Glomerular endothelial cell (primary cell): ENCODE measurements at regions not wholly inside any gene's neighbourhood (a gene's known extent, or its start where the extent isn't known, plus 50 kb on each side); places are given as distances from the start of the nearest gene placed in this dataset.

Source experiments
- DNase-seq: peaks from one replicate; pipeline ENCODE4 v3.0.0-alpha.2; 2011; ENCODE audit warnings: low read depth, low spot score; ENCODE audit errors: extremely low read depth

DNA sequence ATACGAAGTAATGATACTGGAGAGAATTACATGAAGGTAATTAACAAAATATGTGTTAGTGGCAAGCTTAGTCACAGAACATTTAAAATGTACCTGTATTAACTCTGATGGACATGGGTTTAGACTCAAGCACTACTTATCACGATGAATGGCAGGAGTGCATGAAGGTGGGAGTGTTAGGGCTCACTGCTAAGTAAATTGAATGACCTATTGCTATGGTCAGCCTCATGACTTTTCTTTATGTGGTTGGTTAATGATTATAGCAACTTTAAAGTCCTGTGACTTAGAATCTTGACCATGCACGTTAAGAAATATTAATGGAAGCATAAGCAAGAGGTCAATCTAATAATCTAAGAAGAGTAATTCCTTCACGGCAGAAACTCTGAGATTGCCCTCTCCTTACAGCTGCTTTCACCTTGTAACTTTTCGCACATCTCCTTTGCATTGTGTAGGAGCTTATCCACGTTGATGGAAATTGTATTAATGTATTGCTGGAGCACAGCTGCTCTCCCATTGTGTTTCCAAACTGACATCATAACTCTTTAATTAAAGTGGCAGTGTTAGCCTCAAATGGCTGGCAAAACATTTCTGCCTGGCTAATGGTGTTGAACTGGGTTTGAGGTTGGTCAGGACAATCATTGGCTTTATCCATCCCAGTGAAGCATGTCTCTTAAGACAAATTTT is 114.5 kb downstream of the RXFP2 start:
- no peak for DNase-seq

DNA sequence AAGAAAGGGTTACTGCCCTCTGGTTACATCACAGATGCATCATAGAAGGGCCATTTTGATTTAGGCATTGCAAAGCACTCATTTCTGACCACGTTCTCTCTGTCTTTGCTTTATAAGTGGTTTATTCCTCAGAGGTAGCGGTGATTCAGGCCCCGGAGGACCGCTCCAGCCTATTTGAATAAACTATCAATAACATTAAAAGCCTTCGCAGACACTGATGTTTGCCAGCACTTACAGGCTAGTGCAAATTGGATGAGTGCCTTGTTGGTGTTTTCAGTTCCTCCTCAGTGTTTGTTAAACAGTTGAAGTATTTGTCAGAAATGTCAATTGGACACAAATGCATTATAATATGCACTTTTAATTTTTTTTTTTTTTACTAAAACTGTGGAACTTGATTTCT is 120.2 kb downstream of the RXFP2 start:
- no peak for DNase-seq

DNA sequence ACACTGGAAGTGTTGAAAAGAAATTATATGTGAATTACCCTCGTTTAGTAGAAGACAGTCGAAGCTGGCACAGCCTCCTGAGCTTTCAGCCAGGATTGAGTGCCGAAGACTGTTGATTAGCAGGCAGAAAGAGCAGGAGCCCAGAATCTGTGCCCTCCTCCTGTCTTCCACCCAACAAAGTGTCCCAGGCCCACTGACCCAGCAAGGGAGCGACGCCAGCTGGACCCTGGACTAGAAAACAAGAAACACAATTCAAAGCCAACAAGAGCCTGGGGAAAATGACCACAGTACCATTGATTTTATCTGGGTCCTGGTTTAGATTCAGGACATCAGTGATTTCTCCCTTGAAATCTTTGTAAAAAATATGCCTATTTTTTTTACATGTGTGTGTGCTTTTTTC is 120.7 kb downstream of the RXFP2 start:
- no peak for DNase-seq

DNA sequence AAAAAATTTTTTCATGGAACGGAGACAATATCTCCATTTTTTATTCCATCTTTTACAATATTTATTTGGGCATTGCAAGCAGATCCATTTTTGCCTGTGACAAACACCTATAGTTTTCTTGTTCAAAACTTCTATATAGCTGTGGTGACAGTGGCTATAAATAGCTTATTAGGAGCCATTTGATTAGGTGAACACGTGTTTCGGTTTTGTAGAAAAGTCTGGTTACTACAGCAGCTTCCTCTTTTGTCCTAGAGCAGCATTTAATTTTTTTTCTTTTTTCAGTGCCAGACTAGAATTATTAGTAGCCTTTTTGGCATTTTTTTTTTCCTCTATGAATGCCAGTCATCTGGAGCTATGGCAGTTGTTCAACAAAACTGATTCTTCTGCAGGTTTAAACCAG is 123.5 kb downstream of the RXFP2 start:
- DNase-seq: no peak

DNA sequence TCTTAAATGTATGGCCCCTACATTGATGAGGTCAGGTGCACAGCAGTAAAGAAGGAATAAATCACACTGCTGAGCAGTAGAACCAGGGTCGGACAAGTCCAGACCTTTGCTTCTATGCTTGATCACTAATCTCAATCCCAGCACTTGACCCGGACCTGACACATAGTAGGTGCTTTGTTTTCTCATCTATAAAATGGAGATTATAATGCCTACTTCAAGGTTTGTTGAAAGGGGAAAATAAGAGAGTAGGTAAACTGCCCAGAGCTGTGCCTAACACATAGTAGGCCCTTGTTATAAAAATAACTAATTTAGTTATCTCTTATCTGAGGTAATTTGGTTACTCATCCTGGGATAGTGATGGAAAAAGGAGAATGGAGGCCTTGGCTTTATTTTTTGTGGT is 125.0 kb downstream of the RXFP2 start:
- DNase-seq: no peak

DNA sequence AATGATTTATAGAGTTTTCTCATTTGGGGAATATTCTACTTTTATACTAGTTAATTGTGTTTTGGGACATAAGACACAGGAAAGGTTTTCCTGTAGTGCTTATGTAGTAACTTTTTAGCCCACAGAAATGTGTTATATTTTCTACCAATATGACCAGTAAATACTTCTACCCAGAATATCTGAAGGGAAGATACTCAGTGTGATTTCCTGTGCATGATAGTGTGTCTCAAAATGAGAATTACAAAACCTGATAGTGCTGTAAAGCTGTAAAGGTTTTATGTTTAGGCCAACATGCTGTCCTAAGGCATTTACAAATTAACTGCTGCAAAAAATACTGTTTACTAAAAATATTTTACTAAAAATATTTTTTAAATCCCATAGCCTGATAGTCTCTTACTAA is 126.8 kb downstream of the RXFP2 start:
- DNase-seq: no peak

DNA sequence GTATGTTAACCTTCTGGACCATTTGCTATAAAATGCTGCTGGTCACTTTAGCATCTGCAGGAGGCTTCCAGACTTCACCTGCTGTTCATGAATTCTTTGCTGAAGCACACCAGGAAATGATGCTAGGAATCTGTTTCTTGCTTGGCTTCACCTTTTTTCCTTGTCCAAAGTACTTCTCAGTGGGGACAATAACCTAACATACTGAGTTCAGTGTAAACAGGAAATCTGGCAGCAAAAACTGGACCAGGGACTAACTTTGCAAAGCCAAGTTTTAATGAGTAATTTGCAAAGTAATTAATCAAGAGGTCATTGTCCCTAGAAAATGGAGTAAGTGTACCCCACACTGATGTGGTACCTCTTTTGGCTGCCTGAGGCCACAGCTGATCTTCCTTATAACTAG is 128.4 kb downstream of the RXFP2 start:
- no peak for DNase-seq

DNA sequence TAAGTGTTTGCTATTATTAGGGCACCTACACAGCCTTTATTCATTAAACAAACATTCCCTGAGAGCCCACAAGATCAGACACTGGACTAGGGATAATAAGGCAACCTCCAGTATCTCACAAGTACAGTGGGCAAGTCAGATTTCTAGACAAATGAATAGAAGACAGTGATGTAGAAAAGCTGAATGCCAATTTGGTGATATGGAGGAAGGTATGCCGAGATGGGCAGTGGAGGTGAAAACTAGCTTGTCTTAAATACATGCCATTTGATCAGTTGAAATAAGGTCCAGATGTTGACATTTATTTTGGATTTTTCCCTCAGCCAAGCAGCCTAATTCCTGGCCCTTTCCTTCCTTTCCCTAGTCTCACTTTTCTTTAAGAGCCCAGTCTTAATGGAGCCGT is 130.3 kb downstream of the RXFP2 start:
- DNase-seq: no peak

DNA sequence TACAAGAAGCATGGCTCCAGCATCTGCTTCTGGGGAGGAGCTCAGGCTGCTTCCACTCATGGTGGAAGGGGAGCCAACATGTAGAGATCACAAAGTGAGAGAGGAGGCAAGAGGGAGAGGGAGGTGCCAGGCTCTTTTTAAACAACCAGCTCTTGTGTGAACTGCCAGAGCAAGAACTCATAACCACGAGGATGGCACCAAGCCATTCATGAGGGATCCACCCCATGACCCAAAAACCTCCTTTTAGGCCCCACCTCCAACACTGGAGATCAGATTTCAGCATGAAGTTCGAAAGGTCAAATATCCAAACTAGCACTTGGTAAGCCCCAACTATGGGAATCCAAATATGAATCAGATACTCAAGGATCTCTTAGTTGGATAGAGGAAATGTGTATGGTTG is 131.2 kb downstream of the RXFP2 start:
- DNase-seq: no peak

DNA sequence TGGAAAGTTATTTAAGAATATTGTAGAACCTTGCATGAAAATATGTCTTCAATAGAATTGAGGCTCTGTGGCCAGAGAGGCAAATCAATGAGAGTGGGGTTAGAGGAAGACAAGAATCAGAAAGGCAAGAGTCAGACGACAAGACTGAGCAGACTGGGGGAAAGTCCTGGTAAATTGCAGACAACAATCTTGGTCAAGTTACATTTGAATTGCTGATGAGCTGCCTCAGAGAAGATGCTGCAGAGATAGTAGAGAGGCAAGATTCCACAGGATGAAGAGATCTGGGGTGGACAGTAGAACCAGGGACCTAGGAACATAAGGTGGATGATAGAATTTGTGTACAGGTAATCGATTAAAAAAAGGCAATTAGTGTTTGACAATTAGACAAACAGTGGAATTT is 133.8 kb downstream of the RXFP2 start:
- DNase-seq: no peak

DNA sequence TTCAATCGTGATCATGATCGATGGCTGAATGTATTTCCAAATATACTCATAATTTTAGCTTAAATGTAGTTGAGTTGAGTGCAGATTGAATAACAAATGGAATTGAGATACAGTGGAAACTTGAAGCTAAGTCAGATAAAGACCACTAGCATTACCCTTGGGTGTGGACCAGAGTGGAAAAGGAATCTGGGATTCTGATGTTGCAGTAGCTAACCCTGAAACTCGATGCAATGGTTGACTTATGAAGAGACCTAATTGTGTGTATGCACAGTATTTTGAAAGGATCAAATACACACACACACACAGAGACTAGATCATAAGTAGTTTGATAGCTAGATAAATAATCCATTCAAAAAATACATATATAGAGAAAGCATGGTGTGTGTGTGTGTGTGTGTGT is 135.8 kb downstream of the RXFP2 start:
- DNase-seq: no peak

DNA sequence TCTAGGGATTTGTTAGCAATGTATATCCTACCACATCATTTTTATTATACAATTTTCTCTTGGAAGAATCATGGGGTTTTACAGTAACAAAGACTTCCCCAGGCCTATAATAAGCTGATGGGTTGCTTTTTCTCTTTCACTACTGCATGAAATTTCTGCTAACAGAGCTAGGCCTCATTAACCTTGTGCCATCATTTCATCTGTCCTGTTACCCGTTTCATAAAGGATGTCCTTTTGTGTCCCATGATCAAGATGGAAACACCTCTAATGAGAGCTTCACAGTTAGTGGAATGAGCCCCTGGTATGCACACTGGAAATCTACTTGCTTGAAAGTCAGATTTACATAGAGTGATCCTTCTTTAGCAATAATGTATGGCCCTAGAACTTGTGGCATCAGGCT is 138.7 kb downstream of the RXFP2 start:
- no peak for DNase-seq

DNA sequence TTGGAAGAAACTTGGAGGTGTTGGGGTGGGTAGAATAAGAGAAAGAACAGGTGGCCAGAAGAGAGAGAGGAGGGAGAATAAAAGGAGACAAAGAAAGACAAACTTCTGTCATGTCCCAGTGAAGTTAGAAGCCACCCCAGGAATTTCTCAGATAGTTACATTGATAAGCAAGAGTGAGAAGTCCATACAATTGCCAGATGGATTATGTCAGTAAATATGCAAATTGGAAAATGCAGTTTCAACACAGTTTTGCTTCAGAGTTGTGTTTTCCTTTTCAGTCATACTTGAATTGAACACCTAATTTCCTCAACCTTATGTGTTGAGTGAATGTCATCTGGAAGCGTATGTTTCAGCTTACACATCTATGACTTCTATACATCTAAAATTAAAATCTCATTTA is 139.2 kb downstream of the RXFP2 start:
- no peak for DNase-seq

DNA sequence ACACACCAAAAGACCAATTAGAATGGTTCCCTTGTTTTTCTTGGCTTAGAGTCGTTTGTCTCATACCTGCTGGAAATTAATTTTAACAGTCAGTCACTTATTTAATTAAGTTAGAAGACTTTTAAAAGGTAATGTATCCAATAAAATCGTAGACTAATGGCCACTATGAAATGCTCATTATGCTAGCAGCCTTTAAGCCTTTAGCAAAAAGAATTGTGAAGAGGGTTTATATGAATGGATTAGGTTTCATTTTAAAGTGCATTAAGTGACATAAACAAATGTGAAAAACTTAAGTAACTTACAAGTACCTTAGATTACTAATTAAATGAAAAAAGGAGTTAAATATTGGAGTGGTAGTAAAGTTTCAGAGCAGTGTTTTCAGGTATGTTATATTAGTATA is 139.6 kb downstream of the RXFP2 start:
- no peak for DNase-seq

DNA sequence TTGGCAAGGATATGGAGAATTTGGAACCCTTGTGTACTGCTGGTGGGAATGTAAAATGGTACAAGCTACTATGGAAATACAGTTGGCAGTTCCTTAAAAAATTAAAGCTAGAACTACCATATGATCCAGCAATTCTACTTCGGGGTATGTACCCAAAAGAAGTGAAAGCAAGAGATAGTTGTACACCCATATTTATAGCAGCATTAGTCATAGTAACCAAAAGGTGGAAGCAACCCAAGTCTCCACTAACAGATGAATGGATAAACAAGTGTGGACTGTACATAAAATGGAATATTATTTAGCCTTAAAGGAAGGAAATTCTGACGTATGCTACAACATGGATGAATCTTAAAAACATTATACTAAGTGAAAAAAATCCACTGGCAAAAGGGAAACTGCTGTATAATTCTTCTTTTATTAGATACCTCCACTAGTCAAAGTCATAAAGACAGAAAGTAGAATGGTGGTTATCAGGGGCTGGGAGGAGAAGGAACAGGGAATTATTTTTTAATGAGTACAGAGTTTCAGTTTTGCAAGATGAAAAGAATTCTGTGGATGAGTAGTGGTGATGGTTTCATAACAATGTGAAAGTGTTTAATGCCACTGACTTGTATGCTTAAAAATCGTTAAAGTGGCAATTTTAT is 141.6 kb downstream of the RXFP2 start:
- DNase-seq: no peak

DNA sequence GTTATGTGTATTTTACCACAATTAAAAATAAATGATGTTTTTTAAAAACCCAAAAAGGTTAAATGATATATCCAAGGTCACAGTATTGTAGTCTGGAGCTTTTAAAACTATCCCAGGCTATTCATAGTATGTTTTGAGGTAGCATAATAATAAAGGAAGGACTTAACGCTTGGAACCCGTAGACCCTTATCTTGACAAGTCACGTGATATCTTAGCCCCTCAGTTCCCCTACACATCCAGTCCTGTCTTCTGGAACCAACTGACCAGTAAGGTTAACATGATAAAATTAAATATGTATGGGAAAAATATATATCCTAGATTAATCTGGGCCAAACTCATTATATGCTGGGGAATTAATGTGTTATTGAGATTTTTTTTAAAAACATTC is 142.2 kb downstream of the RXFP2 start:
- no peak for DNase-seq

DNA sequence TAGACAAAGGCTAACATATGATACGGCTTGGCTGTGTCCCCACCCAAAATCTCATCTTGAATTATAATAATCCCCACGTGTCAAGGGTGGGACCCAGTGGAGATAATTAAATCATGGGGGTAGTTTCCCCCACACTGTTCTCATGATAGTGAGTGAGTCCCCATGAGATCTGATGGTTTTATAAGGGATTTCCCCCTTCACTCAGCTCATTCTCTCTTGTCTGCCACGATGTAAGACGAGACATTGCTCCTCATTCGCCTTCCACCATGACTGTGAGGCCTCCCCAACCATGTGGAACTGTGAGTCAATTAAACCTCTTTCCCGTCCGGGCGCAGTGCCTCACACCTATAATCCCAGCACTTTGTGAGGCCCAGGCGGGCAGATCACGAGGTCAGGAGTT is 143.5 kb downstream of the RXFP2 start:
- no peak for DNase-seq

DNA sequence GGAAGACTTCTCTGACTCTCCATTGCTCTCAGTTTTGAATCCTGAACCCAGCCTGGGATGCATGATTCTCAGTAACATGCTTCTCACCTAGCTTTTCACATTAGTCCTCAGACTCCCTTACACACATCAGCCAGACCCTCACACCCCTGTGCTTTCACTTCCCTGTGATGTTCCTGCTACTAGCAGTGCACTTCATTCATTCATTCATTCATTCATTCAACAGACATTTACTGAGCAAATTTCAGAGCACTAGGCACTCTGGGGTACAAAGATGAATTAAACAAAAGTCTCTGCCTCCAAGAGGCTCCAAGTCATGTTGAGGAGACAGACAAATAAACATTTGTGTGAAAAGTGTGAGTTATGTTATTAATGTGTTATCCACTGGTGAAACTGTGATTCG is 145.2 kb downstream of the RXFP2 start:
- no peak for DNase-seq

DNA sequence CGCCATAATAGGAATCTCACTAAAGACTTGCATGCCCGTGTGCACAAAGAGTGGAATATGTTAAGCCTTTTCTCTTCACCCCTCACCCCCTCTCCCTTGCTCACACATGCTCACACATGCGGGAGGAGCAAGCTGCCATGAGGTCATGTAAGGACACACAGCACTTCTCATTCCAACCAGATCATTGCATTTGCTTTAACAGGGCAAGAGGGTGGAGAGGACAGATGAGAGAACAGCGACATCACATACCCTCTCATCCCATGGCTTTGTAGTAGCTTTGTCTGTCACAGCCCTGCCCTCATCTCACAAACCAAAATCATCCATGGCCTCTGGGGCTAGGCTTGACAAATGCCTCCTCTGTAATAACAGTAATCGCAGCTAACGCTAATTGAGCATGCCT is 145.6 kb upstream of the FRY start:
- DNase-seq: no peak

DNA sequence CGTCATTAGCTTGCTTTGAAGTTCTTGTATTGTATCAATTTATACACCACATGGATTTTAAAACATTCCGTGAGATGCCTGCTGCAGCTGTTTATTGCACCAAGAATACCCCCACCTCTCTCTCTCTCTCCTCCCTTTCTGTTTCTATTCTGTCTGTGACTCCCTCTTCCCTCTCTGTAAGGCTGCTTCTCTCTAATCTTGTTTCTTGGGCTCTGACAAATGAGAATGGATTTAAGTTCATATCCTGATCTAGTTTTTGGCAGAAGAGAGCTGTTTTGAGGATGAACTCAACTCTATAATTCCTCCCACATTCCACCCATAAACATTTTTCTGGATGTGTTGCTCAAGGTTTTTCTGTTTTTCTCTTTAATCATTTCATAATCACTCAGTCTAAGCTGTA is 144.3 kb upstream of the FRY start:
- DNase-seq: no peak

DNA sequence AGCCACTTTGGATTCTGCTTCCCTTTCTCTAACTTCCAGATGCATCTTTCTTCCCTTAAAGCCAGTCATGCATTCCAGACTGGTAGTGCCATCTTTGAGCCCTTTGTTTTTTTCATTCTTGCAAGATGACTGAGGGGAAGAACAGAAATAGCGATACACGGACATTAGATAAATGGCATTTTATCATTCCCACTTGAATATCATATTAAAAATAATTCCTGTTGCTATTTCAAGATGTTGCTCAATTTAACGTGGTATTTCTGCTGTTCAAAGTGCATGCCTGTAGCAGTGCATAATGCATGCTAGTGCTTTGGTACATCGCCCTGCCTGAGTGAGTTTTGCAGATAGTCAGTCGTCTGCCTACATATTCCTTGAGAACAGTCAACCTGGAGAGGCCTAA is 140.6 kb upstream of the FRY start:
- no peak for DNase-seq

DNA sequence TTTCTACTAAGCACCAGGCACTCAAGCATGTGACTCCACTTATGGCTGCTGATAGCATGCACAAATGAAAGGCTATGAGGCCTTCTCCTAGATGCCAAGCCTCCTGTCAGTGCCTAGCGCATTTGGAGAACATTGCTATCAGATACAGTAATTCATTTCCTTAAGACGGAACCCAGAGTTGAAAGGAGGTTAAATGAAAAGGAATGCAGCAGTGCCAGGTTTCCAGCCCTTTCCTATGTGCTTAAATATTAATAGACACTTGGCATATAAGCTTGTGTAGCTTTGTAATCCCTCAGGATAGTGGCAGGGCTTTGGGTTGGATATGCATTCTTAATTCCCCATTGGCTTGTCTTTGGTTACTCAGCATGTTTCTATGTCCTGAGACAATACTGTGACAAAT is 140.1 kb upstream of the FRY start:
- DNase-seq: no peak

DNA sequence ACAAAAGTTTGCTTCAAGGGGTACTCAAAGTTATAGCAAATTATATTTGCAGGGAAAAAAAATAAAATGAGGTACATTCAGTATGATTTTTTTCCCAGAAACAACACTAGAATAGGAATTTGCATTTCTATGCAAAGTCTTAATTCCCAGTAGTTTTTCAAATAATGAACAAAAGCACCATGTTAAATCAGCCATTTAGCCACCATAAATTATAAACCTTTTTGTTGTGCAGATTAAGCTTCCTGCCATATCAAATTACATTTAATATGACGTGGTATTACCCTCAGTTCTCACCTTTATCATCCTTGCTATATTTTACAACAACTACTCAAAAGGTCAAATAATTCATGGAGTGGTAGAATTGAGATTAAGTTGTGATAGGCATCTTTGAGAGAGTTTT is 136.6 kb upstream of the FRY start:
- no peak for DNase-seq
